Stimulated activated effector memory CD8-positive, alpha-beta T cell treated with anti-CD3 and anti-CD28 coated beads, Interleukin-12 subunit alpha, Interleukin-12 subunit beta, amount 100 ng/mL, for 72 hours (primary cell): ENCODE measurements at regions not wholly inside any gene's neighbourhood (a gene's known extent, or its start where the extent isn't known, plus 50 kb on each side); places are given as distances from the start of the nearest gene placed in this dataset.

Source experiments
- ATAC-seq: fragments of 150-1000 bp; cut with Tn5 transposase; 2 replicates; pipeline ENCODE4 v1.10.0; 2021
- DNase-seq, 2 donors: peaks; one replicate each; pipeline ENCODE4 v3.0.0; 2021 to 2022; ENCODE audit warnings: low spot score in 2 of 2
- H3K27ac Mint-ChIP-seq: one replicate; pipeline ENCODE4 v1.8.0; 2022; ENCODE audit warnings: mild to moderate bottlenecking, mixed read lengths
- H3K36me3 Mint-ChIP-seq: one replicate; pipeline ENCODE4 v1.8.0; 2022; ENCODE audit warnings: mild to moderate bottlenecking, mixed read lengths
- H3K4me1 Mint-ChIP-seq: one replicate; pipeline ENCODE4 v1.8.0; 2022; ENCODE audit warnings: mixed read lengths
- H3K4me3 Mint-ChIP-seq: one replicate; pipeline ENCODE4 v1.8.0; 2022; ENCODE audit warnings: mild to moderate bottlenecking, mixed read lengths
- H3K9me3 Mint-ChIP-seq: one replicate; pipeline ENCODE4 v1.8.0; 2022; ENCODE audit warnings: mixed read lengths

DNA sequence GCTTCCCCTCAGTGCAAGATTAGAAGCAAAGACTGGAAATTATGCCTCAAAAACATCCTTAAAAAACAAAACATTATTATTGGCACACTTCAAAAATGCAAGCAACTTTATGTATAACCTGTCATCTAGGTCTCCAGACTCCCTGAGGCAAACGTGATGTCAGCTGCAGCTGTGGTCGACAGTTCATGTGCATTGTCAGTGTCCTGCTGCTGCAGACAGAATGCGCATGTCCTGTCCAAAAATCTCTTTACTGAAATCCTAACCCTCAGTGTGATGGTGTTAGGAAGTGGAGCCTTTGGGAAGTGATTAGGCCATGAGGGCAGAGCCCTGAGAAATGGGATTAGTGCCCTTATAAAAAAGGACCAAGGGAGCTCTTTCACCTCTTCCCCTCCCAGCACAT lies 126.9 kb downstream of the CYRIA start:
- Mint-ChIP-seq H3K4me1 (no peaks in the 10 kb centered on the region), H3K27ac (no peak overlapping the region), H3K4me3 (no peak overlapping the region), H3K36me3 (no peaks in the 10 kb centered on the region), H3K9me3 (peaks cover 4% of the 10 kb centered on the region)
- ATAC-seq = no peak
- no peak for DNase-seq

DNA sequence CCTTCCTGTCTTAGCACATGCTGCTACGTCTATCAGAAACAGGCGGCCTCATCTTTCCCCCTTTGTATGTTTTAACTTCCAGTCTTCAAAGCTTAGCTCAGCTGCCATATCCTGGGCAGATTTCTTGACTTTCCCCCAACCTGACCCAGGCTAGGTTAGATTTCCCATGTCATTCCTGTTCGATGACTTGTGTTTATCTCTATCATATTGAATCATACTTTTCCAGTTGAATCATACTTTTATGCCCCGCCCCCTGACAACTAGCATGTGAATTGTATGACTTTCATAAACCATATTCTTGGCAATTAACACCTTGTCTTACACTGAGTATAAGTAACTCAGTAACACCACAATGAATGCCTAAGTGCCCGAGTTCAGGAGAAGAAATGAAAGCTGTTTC lies 128.3 kb downstream of the CYRIA start:
- Mint-ChIP-seq H3K27ac (no peak overlapping the region), H3K36me3 (no peaks in the 10 kb centered on the region), H3K4me1 (no peaks in the 10 kb centered on the region), H3K9me3 (peaks cover 4% of the 10 kb centered on the region), H3K4me3 (no peak overlapping the region)
- no peak for ATAC-seq
- DNase-seq = no peak

DNA sequence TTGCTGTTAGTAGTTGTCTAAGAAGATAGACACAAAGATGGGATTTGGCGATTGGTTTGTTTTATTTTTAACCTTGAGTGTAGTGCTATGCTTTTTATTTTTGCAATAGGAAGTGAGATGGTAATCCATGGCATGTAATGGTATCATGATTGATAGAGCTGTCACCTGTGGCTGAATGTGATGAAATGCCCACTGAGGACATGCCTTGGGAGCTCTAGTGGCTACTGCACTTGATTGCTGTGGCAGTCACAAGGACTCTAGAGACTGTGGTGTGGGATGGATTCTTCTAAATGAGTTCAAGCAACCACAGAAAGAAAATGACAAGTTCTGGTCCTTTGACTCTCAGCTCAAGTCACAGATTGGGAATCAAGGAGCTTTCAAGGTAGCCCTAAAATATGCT lies 139.4 kb downstream of the CYRIA start:
- Mint-ChIP-seq H3K4me1 (no peaks in the 10 kb centered on the region), H3K9me3 (peaks cover 3% of the 10 kb centered on the region)
- ATAC-seq = no peak

GRCh38 chr2:16525265-16525887 lies 140.3 kb downstream of the CYRIA start:
- H3K27ac Mint-ChIP-seq = no peak overlapping the region
- H3K4me3 Mint-ChIP-seq = no peak overlapping the region
- ATAC-seq (no peak), DNase-seq (no peak)
- H3K9me3 Mint-ChIP-seq = peaks cover 3% of the 10 kb centered on the region
- no peaks in the 10 kb centered on the region for H3K4me1 Mint-ChIP-seq
- H3K36me3 Mint-ChIP-seq = no peaks in the 10 kb centered on the region

More for the DNA sequence above, 139.4 kb downstream of the CYRIA start:
- no peaks in the 10 kb centered on the region for H3K36me3 Mint-ChIP-seq
- DNase-seq = no peak
- H3K4me3 Mint-ChIP-seq = no peak overlapping the region
- no peak overlapping the region for H3K27ac Mint-ChIP-seq

DNA sequence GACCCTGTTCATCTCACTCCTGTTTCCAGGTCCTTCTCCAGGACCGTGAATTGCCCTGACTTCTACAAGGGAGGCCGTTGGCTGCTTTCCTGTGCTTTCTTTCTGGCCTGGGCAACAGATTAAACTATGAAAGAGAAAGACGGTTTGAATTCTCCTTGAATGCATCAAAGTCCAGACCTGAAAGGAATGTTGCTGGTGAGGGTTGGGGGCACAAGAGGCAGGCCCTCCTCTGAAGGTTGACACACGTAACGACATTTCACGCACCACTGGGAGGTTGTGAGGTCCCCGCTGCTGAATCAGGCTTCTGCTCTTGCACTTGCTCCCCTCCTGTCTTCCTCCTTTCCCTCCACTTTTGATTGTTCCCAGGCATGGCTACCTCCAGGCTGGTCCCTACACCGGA lies 141.9 kb downstream of the CYRIA start:
- no peak overlapping the region for H3K27ac Mint-ChIP-seq
- H3K9me3 Mint-ChIP-seq = peaks cover 3% of the 10 kb centered on the region
- H3K36me3 Mint-ChIP-seq = no peaks in the 10 kb centered on the region
- DNase-seq = no peak
- no peaks in the 10 kb centered on the region for H3K4me1 Mint-ChIP-seq
- no peak for ATAC-seq
- H3K4me3 Mint-ChIP-seq = no peak overlapping the region

DNA sequence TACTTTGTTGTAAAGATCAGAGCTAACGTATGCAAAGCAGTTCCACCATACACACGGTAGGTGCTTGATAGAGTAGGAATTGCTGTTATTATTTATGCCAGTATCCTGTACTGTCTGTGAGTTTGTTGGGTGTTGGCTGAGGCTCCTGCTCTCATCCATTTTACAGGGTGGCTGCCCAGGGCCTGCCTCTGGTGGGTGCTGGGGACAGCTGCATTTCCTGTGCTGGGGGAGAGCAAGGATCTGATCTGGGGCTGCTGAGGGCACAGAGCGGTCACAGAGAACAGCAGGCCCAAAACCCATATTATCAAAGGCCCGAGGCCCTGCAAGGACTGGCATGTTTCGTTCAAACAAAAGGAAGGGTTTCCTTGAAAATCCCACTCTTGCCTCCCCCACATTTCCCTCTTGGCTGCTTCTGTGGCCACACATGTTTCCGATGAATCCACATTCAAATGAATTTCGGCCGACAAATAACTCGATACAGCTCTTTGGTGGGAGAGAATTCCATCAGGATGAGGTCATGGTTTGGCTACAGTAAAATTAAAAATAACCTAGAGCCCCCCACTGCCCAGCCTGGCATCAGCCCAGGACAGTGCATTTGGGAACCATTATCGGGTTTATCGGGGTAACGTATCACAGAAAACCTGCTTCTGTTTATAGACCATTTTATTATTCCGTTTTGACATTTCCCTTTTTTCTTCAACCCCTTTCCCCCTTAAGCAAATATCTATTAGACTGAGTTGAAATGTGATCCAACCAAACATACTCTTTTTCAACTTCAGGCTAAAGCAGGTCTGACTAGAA lies 143.4 kb downstream of the CYRIA start:
- Mint-ChIP-seq H3K9me3 (peaks cover 3% of the 10 kb centered on the region), H3K4me1 (no peaks in the 10 kb centered on the region), H3K27ac (no peak overlapping the region), H3K4me3 (no peak overlapping the region), H3K36me3 (no peaks in the 10 kb centered on the region)
- no peak for ATAC-seq
- DNase-seq = no peak

GRCh38 chr2:16520891-16521290 lies 144.7 kb downstream of the CYRIA start:
- H3K36me3 Mint-ChIP-seq = no peaks in the 10 kb centered on the region
- DNase-seq = no peak
- H3K4me1 Mint-ChIP-seq = no peaks in the 10 kb centered on the region
- no peak overlapping the region for H3K4me3 Mint-ChIP-seq
- H3K9me3 Mint-ChIP-seq = peaks cover 2% of the 10 kb centered on the region
- no peak for ATAC-seq
- no peak overlapping the region for H3K27ac Mint-ChIP-seq

GRCh38 chr2:16515696-16516095 lies 149.9 kb downstream of the CYRIA start:
- no peak overlapping the region for H3K4me3 Mint-ChIP-seq
- no peak overlapping the region for H3K27ac Mint-ChIP-seq
- H3K9me3 Mint-ChIP-seq = no peaks in the 10 kb centered on the region
- H3K36me3 Mint-ChIP-seq = no peaks in the 10 kb centered on the region
- ATAC-seq = no peak
- no peaks in the 10 kb centered on the region for H3K4me1 Mint-ChIP-seq
- no peak for DNase-seq

DNA sequence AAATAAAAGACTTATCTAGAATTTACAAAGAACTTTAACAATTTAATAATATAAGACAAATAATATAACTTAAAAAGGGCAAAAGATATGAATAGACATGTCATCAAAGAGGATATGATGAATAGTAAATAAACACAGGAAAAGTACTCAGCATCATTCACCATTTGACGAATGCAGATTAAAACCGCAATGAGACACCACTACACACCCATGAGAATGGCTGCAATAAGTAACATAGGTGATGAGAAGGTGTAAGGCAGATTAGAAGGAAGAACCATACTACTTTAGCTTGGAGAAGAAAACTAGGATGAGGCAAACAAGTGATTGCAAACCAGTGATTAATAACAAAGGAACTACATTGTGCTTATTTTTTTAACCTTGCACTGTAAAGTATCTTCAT lies 152.0 kb downstream of the CYRIA start:
- no peaks in the 10 kb centered on the region for H3K9me3 Mint-ChIP-seq

GRCh38 chr2:16511041-16511440 lies 154.6 kb downstream of the CYRIA start:
- Mint-ChIP-seq H3K36me3 (no peaks in the 10 kb centered on the region), H3K27ac (no peak overlapping the region), H3K9me3 (no peaks in the 10 kb centered on the region), H3K4me1 (no peaks in the 10 kb centered on the region), H3K4me3 (no peak overlapping the region)
- DNase-seq (no peak), ATAC-seq (no peak)

More for the DNA sequence above, 152.0 kb downstream of the CYRIA start:
- Mint-ChIP-seq H3K4me3 (no peak overlapping the region), H3K36me3 (no peaks in the 10 kb centered on the region), H3K4me1 (no peaks in the 10 kb centered on the region), H3K27ac (no peak overlapping the region)
- ATAC-seq = no peak
- no peak for DNase-seq

- H3K4me3 Mint-ChIP-seq = no peak overlapping the region
- DNase-seq = no peak
Measured at GRCh38 chr2:16509042-16509441, 156.6 kb downstream of the CYRIA start.

DNA sequence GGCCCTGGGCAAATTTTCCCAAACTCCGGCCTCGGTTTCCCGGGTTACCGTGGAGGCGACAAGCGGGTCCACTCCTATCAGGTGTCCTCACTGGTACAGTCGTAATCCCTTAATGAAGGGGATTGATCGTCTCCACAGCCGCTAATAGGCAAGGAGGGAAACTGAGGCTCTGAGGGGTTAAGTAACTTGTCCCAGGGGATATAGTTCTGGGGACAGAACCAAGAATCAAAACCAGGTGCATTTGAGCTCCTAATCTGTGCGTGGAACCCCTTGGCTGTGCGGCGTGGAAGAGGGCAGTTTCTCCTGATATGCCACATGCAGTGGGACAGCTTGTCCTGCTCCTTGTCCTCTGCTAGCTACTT lies 157.2 kb downstream of the CYRIA start:
- Mint-ChIP-seq H3K27ac (no peak overlapping the region), H3K9me3 (no peaks in the 10 kb centered on the region), H3K36me3 (no peaks in the 10 kb centered on the region), H3K4me1 (no peaks in the 10 kb centered on the region), H3K4me3 (no peak overlapping the region)
- no peak for ATAC-seq
- DNase-seq = no peak

More at GRCh38 chr2:16509042-16509441, 156.6 kb downstream of the CYRIA start:
- H3K36me3 Mint-ChIP-seq = no peaks in the 10 kb centered on the region
- H3K9me3 Mint-ChIP-seq = no peaks in the 10 kb centered on the region
- H3K27ac Mint-ChIP-seq = no peak overlapping the region
- no peak for ATAC-seq
- no peaks in the 10 kb centered on the region for H3K4me1 Mint-ChIP-seq

- no peaks in the 10 kb centered on the region for H3K36me3 Mint-ChIP-seq
- ATAC-seq (no peak), DNase-seq (no peak)
- no peak overlapping the region for H3K27ac Mint-ChIP-seq
- H3K9me3 Mint-ChIP-seq = no peaks in the 10 kb centered on the region
- no peaks in the 10 kb centered on the region for H3K4me1 Mint-ChIP-seq
- H3K4me3 Mint-ChIP-seq = no peak overlapping the region
Measured at GRCh38 chr2:16507655-16508489, 157.8 kb downstream of the CYRIA start.

GRCh38 chr2:16506366-16506765 lies 159.3 kb downstream of the CYRIA start:
- H3K4me3 Mint-ChIP-seq = no peak overlapping the region
- DNase-seq (no peak), ATAC-seq (no peak)

DNA sequence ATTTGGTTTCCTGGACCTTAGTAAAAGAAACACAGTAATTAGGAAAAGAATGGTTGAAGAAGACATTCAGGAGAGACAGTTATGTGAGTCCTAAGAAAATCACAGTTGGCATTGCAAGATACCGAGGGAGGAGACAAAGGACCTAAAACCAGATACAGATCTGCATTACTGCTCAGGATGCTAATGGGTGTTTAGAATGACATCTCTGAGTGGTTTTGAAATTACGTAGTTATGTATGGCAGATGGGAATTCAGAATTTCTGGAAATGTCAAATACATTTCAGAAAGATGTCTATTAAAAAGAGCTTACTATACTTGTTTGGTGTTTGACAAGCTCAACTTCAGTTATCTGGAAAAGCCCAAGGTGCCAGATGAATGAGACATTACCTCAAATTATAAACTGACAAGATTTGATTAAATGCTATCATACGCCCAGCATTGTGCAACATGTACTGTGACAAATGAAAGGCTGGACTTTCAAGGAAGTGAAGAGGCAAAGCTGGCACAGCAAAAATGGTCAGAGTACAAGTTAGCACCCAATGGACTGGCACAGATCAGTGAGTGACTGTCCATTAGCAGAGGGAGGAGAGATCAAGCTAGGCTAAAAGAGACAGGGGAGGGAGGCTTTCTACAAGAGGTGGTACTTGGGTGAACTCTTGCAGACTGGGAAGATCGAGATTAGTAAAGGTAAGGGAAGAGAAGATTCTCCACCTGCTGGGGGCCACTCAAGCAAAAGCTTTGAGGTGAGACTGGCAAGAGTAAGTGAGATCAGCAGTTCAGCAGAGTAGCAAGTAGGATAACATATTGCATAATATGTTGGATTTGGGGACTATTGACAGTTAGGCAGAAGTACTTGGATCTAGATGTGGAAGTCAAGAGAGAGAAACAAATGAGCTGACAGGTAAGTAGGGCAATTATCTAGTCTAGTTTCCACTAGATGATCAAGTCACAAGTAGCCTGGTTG lies 168.9 kb downstream of the CYRIA start:
- Mint-ChIP-seq H3K4me1 (no peaks in the 10 kb centered on the region), H3K27ac (no peak overlapping the region), H3K4me3 (no peak overlapping the region)

More at GRCh38 chr2:16506366-16506765, 159.3 kb downstream of the CYRIA start:
- H3K4me1 Mint-ChIP-seq = no peaks in the 10 kb centered on the region
- no peak overlapping the region for H3K27ac Mint-ChIP-seq
- H3K36me3 Mint-ChIP-seq = no peaks in the 10 kb centered on the region
- no peaks in the 10 kb centered on the region for H3K9me3 Mint-ChIP-seq

More for the DNA sequence above, 168.9 kb downstream of the CYRIA start:
- DNase-seq (no peak), ATAC-seq (no peak)
- Mint-ChIP-seq H3K36me3 (no peaks in the 10 kb centered on the region), H3K9me3 (peaks cover 3% of the 10 kb centered on the region)
